ENCODE measurements at regions not wholly inside any gene's neighbourhood (a gene's known extent, or its start where the extent isn't known, plus 50 kb on each side); places are given as distances from the start of the nearest gene placed in this dataset.

- TF ChIP-seq EP300 (IDR thresholded peaks at IDR 0.05) (no peak), POLR2A (IDR thresholded peaks at IDR 0.05) (no peak), CTCF (IDR thresholded peaks at IDR 0.05) (no peak)
- no peak for DNase-seq (ENCODE audit: low spot score in 2 of 2)
- WGBS, 2 donors, result 79 to 88% methylated on average over 4 of the region's 4 CpGs
Observed at GRCh38 chr14:97730706-97731105, 933.5 kb downstream of the VRK1 start.

GRCh38 chr14:97731800-97732199, 934.6 kb downstream of the VRK1 start:
- Histone ChIP-seq H3K27ac (no peak overlapping the region), H3K4me3 (no peak overlapping the region), H3K27me3 (no peaks in the 10 kb centered on the region), H3K4me1 (no peaks in the 10 kb centered on the region), H3K9me3 (no peaks in the 10 kb centered on the region), H3K36me3 (no peaks in the 10 kb centered on the region)
- TF ChIP-seq EP300 (IDR thresholded peaks at IDR 0.05) (no peak), CTCF (IDR thresholded peaks at IDR 0.05) (no peak), POLR2A (IDR thresholded peaks at IDR 0.05) (no peak)
- DNase-seq (ENCODE audit: low spot score in 2 of 2), result no peak
- WGBS, 2 donors, result 84 to 96% methylated on average over 2 of the region's 2 CpGs

More at GRCh38 chr14:97730706-97731105, 933.5 kb downstream of the VRK1 start:
- no peaks in the 10 kb centered on the region for H3K4me1 ChIP-seq
- no peaks in the 10 kb centered on the region for H3K36me3 ChIP-seq
- no peaks in the 10 kb centered on the region for H3K9me3 ChIP-seq
- H3K27me3 ChIP-seq, result no peaks in the 10 kb centered on the region
- H3K27ac ChIP-seq, result no peak overlapping the region
- no peak overlapping the region for H3K4me3 ChIP-seq

GRCh38 chr14:97747316-97747715, 950.1 kb downstream of the VRK1 start:
- 49 to 52% methylated on average over 2 of the region's 2 CpGs for WGBS, 2 donors
- no peak for TF ChIP-seq EP300 (IDR thresholded peaks at IDR 0.05)
- no peak for TF ChIP-seq POLR2A (IDR thresholded peaks at IDR 0.05)
- no peak for TF ChIP-seq CTCF (IDR thresholded peaks at IDR 0.05)
- DNase-seq (ENCODE audit: low spot score in 2 of 2), result no peak
- Histone ChIP-seq H3K36me3 (no peaks in the 10 kb centered on the region), H3K9me3 (peaks cover 0 to 6% (median 0%) of the 10 kb centered on the region in 4 donors), H3K27ac (no peak overlapping the region), H3K4me3 (no peak overlapping the region), H3K4me1 (no peaks in the 10 kb centered on the region), H3K27me3 (no peaks in the 10 kb centered on the region)

- H3K36me3 ChIP-seq, result no peaks in the 10 kb centered on the region
- TF ChIP-seq POLR2A (IDR thresholded peaks at IDR 0.05) (no peak), EP300 (IDR thresholded peaks at IDR 0.05) (no peak), CTCF (IDR thresholded peaks at IDR 0.05) (no peak)
- WGBS, 2 donors, result 76 to 84% methylated on average over 5 of the region's 5 CpGs
Observed at GRCh38 chr14:97748616-97749015, 951.4 kb downstream of the VRK1 start.

GRCh38 chr14:97757491-97757890, 960.3 kb downstream of the VRK1 start:
- Histone ChIP-seq H3K36me3 (no peaks in the 10 kb centered on the region), H3K27ac (no peak overlapping the region), H3K4me1 (no peaks in the 10 kb centered on the region), H3K9me3 (no peaks in the 10 kb centered on the region), H3K27me3 (no peaks in the 10 kb centered on the region), H3K4me3 (no peak overlapping the region)
- no peak for DNase-seq (ENCODE audit: low spot score in 2 of 2)
- WGBS, 2 donors, result 43 to 47% methylated on average over 6 of the region's 6 CpGs
- TF ChIP-seq POLR2A (IDR thresholded peaks at IDR 0.05) (no peak), CTCF (IDR thresholded peaks at IDR 0.05) (no peak), EP300 (IDR thresholded peaks at IDR 0.05) (no peak)

More at GRCh38 chr14:97748616-97749015, 951.4 kb downstream of the VRK1 start:
- Histone ChIP-seq H3K27me3 (no peaks in the 10 kb centered on the region), H3K9me3 (peaks cover 0 to 6% (median 0%) of the 10 kb centered on the region in 4 donors), H3K27ac (no peak overlapping the region), H3K4me3 (no peak overlapping the region), H3K4me1 (no peaks in the 10 kb centered on the region)
- DNase-seq (ENCODE audit: low spot score in 2 of 2), result no peak
